ENCODE measurements at regions not wholly inside any gene's neighbourhood (a gene's known extent, or its start where the extent isn't known, plus 50 kb on each side); places are given as distances from the start of the nearest gene placed in this dataset.

GRCh38 chr6:139474145-139475108 is 100.0 kb upstream of the CITED2 start:
- intact Hi-C loops (cut with DNase I; ENCODE audit: low total_unique reads): no loop called here
- Histone ChIP-seq H3K36me3 (ENCODE audit: low read depth, missing control alignments) (no peaks in the 10 kb centered on the region), H3K27ac (peak overlapping the region; percentile 6 to 70), H3K4me3 (no peak overlapping the region), H3K27me3 (no peaks in the 10 kb centered on the region), H3K4me1 (peaks cover 21% of the 10 kb centered on the region), H3K9me3 (no peaks in the 10 kb centered on the region)
- TF ChIP-seq CTCF (IDR thresholded peaks at IDR 0.05): no peak
- TF ChIP-seq POLR2A (IDR thresholded peaks at IDR 0.05): no peak
- 11 to 16% methylated on average over 7 of the region's 7 CpGs for WGBS, 2 donors
- DNase-seq: peak; percentile 38

GRCh38 chr6:139473731-139474130 is 99.3 kb upstream of the CITED2 start:
- WGBS, 2 donors: 29 to 35% methylated on average over 2 of the region's 2 CpGs
- Histone ChIP-seq H3K36me3 (ENCODE audit: low read depth, missing control alignments) (no peaks in the 10 kb centered on the region), H3K27ac (peak overlapping the region; percentile 6 to 70), H3K4me1 (peaks cover 21% of the 10 kb centered on the region), H3K9me3 (no peaks in the 10 kb centered on the region), H3K4me3 (no peak overlapping the region), H3K27me3 (no peaks in the 10 kb centered on the region)
- TF ChIP-seq POLR2A (IDR thresholded peaks at IDR 0.05): no peak
- no peak for TF ChIP-seq CTCF (IDR thresholded peaks at IDR 0.05)
- DNase-seq: no peak
- intact Hi-C loops (cut with DNase I; ENCODE audit: low total_unique reads): no loop called here

GRCh38 chr6:139473231-139473701 is 98.8 kb upstream of the CITED2 start:
- Histone ChIP-seq H3K27me3 (no peaks in the 10 kb centered on the region), H3K4me1 (peaks cover 21% of the 10 kb centered on the region), H3K27ac (peak overlapping the region; percentile 6 to 70), H3K4me3 (no peak overlapping the region), H3K9me3 (no peaks in the 10 kb centered on the region), H3K36me3 (ENCODE audit: low read depth, missing control alignments) (no peaks in the 10 kb centered on the region)
- TF ChIP-seq CTCF (IDR thresholded peaks at IDR 0.05) (no peak), POLR2A (IDR thresholded peaks at IDR 0.05) (no peak)
- WGBS, 2 donors: 41 to 48% methylated on average over 14 of the region's 14 CpGs
- intact Hi-C loops (cut with DNase I; ENCODE audit: low total_unique reads): no loop called here
- peak; percentile 34 for DNase-seq

- no peak overlapping the region for H3K4me3 ChIP-seq
- H3K9me3 ChIP-seq: no peaks in the 10 kb centered on the region
- H3K36me3 ChIP-seq (ENCODE audit: low read depth, missing control alignments): no peaks in the 10 kb centered on the region
- DNase-seq: no peak
- TF ChIP-seq CTCF (IDR thresholded peaks at IDR 0.05) (no peak), POLR2A (IDR thresholded peaks at IDR 0.05) (no peak)
- peaks cover 21% of the 10 kb centered on the region for H3K4me1 ChIP-seq
- H3K27ac ChIP-seq: peak overlapping the region; percentile 6 to 70
- 80 to 88% methylated on average over 12 of the region's 12 CpGs for WGBS, 2 donors
- H3K27me3 ChIP-seq: no peaks in the 10 kb centered on the region
- intact Hi-C loops (cut with DNase I; ENCODE audit: low total_unique reads): no loop called here
Observed at GRCh38 chr6:139472351-139473015, 98.0 kb upstream of the CITED2 start.
